ENCODE measurements at regions not wholly inside any gene's neighbourhood (a gene's known extent, or its start where the extent isn't known, plus 50 kb on each side); places are given as distances from the start of the nearest gene placed in this dataset.
"Not testable (repeated sequence)": the region's sequence is repeated elsewhere in the genome, so short reads cannot be mapped to it uniquely, and the experiment has no call there.

DNA sequence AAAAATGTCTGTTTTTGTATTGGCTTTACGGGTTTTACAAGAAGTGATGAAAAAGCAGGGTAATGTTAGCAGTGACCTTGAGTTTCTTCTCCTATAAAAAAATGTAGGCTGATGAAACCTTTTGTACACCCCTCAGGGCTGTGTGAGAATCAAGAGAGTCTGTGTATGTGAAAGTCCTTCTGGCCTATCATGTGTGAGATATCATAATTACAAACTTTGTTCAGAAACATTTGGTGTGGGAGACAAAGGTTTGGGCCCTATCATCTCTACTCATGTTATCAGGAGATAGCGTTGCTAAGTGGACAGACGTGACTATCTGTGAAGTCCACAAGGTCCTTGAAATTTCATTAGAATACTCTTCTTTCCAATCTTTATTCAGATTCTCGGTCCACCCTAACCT, 170.6 kb upstream of the HAND2 start:
- no peak for DNase-seq (ENCODE audit: low spot score)

DNA sequence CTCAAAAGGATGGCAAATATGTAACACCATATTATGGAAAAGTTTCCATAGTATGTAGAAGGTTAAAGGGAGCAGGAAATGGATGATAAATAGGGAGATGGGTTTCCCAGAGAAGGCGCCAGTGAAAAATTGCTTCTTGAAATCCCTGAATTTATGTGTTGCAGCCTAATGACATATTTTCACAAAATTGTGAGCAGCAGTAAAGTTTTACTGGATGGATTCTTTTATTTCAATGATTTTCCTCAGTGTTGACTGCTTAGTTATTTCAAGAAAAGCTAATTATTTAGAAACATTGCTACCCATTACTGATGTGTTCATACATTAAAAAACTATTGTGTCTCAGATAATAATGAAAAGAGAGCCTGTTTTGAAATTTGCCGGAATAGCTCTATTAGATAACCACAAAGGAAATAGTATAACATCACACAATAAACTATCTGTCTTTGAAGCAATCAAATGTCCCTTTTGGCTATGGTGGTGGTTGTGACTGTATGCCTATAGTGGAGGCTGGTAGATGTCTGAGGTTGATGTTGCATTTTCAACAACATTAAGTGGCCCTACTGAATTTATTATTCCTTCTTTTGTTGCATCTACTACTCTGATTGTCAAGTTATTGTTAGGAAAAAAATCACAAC, 169.9 kb upstream of the HAND2 start:
- DNase-seq (ENCODE audit: low spot score): no peak

DNA sequence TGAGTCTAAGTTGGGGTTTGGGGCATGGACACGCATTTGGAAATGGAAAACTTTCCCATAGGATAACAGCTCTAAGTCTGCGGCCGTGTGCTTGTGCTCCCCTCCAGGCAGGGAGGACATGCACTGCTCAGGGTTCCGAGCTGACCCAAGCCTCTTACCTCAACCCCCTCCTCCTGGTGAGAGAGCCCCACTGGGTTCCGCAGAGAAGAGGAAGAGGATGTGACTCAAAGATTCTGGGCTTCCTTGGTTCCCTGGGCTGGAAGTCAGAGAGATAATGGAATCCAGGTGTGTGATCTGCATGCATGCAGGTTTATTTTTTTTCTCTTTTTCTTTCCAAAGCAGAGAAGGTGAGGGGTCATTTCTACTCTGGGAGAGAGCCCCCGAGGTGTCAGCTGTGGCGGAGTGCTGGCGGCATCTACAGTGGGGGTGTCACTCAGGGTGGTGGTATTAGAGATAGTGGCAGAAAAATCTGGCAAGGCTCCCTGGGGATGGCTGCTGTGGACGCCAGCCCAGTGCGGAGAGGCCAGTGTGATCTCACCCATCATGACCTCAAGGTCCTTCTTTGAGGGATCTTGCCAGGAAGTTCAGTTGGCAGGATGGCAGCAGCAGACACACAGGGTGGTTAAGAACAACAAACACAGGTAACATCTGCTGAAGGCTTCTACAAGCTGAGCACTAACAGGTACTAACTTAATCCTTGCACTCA, 168.7 kb upstream of the HAND2 start:
- DNase-seq (ENCODE audit: low spot score): no peak

DNA sequence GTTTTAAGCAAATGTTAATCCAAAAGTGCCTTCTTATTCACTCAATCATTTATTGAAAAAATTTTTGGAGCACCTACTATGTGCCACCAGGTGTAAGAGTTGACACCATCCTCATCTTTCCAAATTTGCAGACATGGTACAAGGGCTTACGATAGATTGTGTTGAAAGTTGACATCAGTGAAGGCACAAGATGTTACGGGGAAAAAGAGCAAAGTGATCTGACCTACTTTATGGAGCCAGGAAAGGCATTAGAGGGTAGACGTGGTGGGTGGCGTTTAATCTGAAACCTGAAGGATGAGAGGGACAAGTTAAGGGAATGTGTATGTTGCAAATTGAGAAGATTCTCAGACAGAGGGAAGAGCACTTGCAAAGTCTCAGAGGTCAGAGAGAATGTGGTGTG, 167.8 kb upstream of the HAND2 start:
- DNase-seq (ENCODE audit: low spot score): no peak

DNA sequence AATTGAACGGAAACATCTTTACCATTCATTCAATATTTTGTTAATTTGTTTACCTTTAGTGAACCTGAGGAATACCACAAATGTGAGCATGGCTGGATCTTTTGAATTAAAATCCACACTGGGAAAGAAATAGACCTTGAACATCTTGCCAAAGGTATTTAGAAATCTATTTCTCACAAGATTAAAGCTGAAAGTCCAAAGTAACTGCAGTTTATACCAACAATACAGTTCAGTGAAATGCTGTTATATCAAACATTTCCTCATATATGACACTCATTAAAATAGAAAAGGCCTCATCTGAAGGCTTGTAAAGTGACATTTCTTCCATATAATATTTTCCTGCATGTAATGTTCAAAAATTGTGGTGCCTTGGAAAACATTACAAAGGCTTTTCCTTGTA, 166.5 kb upstream of the HAND2 start:
- DNase-seq (ENCODE audit: low spot score): no peak

DNA sequence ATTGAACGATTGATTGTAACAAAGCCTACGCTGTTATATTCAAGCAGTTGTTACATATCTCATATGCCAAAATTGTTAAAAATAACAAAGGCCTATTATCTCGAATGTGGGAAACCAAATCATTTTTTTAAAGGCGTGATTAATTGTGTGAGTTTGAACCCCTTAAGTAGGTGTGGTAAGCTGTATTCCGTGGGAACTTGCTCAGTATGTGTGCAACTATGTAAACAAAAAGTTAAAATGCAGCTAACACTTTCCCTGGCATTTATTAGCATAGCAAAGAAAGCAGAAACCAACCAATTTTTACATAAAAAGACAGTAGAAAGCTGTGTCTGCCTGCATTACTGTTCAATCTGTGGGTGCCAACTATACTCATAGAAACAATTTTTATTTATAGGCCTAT, 166.0 kb upstream of the HAND2 start:
- no peak for DNase-seq (ENCODE audit: low spot score)

DNA sequence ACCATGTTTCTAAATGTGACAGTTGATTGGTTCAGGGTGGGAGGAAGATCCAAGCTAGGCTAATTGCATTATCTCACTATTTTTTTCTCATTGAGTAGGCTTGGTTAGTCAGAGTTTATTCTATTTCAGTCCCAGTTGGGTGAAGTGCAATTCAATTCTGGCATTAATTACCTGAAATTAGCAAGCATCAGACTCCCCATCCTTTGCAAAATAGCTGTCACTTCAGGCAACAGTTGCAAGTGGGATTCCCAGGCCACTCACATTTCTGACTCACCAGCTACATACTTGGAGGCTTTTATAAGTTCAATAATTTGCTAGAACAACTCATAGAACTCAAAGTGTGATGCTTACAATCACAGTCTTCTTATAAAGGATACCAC, 155.8 kb upstream of the HAND2 start:
- no peak for DNase-seq (ENCODE audit: low spot score)

DNA sequence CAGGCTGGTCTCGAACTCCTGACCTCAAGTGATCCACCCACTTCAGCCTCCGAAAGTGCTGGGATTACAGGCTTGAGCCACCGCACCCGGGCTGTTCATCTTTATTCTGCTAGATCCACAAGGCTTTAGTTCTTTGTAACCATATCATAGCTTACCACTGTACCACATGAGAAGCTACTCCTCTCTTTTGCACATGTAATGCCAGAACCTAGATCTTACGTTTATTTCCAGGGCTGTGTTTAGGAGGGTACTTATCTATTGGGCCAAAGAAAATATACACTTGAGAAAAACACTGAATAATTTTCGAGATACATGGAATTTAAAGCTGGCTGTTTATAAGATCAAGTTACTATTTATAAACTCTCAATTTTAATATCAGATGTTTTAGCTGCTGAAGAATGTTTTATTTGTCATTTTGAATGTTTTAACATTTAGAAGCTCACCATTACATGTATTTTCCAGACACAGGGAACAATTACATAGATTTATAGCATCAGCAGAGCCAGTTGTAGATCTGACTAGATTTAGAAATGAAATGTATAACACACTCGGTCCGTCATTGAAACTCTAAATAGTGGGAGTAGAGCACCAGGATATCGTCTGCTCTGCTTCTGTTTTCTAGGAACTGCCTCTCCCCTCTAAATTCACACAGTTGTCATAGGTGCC, 155.3 kb upstream of the HAND2 start:
- no peak for DNase-seq (ENCODE audit: low spot score)

DNA sequence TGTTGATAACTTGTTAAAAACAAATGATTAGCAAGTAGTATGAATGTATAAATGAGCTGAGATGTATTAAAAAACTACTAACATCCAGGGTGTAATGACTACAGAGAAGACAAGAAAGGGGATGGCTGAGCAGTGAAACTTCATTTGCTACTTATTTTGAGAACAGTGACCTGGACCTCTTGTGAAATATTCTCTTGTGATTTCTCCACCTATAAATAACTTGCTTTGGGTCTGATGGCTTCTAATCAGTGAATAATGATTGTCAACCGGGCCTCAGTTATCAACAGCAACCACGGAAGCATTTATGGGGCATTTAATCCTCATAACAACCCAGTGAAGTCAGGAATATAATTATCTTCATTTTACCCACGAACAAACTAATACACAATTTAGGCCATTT, 154.2 kb upstream of the HAND2 start:
- no peak for DNase-seq (ENCODE audit: low spot score)

DNA sequence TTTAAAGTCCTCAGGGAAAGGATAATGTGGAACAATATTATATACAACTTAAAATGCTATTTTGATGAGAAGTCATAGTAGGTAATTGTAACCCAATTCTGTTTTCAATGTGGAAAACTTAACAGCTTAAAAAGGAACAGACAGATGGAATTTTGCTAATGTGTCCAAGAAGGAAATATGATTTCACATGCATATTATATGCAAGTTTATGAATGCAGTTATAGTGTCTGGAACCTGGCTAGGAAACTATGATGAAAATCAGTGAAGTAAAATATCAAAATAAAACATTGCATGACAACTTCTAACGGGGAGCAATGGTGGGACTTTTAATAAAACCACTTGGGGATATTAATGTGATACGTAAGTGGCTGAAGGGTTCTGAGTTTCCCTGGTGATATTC, 152.6 kb upstream of the HAND2 start:
- DNase-seq (ENCODE audit: low spot score): no peak

DNA sequence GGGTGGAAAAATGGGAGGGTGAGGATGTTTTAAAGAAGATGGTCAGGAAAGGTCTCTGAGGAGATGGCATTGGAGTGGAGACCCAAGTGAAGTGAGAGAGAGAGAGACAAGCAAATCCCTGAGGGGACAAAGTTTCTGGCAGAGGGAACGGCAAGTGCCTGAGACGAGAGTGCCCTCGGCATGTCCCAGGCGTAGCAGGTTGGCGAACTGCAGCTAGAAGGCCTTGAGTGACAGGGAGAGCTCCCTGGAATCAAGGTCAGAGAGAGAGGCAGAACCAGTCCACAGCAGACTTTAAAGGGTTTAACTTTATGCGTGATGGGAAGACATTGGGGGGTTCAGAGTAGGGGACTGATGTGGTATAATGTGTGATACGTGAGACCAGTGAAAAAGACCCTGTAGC, 150.2 kb upstream of the HAND2 start:
- no peak for DNase-seq (ENCODE audit: low spot score)

DNA sequence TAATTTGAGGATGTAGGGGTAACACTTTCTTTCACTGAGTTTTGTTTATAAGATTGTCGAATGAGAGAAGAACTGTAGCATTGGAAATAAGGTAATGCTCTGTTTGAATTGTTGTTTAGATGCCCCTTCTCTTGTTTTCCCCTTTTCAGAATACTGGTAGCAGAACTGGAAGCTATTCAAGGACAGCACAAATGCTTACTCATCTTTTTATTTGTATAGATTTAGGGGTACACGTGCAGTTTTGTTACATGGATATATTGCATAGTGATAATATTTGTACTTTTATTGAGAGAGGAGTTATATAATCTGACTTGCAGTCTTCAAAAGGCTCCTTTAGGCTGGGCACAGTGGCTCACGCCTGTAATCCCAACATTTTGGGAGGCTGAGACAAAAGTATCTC, 145.4 kb upstream of the HAND2 start:
- DNase-seq (ENCODE audit: low spot score): no peak

DNA sequence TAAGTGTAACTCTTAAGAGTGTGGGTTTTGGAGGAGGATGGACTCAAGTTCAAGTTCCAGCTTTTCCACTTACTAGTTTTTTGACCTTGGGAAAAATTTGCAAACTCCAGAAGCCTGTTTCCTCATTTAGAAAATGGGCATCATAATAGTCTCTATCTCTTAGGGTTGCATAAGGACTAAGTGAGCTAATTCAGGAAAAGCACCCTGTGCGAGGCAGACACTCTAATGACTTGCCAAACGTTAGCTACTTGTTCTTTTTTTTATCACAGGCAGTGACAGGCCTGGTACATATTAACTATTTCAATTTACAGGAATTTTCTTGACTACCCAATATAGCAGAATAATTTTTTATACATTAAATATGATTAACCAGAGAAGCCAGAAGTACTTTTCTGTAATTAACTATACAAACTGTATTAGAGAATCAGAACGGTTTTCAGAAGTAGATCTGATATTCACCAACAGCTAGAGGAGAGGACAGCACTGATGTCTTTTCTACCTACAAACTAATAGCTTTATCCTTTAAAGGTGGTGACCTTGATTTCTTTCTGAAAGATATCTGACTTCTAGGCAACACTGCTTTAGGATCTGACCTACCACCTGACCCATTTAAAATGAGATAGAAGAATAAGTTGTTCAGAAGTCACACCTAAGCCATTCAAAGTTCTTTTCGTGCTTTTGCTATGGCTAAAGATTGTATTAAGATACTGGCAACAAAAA, 139.6 kb upstream of the HAND2 start:
- DNase-seq (ENCODE audit: low spot score): no peak

DNA sequence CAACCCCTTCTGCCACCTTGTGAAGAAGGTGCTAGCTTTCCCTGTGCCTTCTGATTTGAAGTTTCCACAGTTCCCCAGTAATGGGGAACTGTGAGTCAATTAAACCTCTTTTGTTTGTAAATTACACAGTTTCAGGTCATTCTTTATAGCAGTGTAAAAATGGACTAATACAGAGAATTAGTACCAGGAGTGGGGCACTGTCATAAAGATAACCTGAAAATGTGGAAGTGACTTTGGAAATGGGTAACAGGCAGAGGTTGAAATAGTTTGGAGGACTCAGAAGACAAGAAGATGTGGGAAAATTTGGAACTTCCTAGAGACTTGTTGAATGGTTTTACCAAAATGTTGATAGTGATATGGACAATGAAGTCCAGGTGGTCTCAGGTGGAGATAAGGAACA, 131.0 kb upstream of the HAND2 start:
- no peak for DNase-seq (ENCODE audit: low spot score)

DNA sequence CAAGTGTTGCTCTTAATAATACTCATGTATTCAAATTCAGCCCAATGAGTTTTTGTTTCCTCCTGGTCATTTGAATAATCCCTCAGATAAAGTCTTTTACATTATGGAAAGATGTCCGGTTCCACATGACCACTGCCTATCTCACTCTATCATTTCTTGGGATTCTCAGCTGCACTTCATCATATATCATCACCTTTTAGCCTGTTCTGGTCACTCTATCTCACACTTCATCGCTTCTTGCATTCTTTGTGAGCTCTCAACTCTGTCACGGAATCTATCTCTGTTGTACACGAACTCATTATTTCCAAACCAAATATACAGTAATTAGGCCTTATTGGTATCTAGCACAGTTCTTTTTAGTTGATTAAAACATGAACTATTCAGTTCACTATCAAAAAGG, 126.9 kb upstream of the HAND2 start:
- no peak for DNase-seq (ENCODE audit: low spot score)

DNA sequence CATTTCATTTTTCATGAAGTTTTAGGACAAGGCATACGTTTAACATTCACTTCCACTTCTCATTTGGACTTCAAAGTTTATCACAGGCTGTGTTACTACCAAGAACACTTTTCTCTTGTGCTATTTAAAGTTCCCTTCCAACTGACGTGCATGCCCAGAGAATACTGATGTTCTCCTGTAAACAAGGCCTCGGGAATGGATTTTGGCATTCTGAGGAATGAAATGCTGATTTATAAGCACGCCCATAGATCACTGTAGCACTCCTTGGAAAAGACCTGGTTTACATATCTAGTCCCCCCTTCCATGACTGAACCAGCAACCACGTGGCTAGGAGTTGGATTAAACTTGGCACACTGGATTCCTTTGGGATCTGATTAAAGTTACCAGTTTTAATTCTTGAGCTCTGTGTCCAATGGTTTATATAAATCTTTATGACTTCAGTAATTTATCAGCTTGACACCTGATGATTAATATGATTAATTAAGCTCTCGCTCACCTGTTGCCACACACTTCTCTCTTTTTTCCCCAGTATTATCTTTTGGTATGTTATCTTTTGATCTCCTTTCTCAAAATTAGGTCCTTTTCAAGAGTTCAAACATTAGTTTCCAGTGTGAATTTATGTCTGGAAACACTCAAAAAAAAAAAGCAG, 122.4 kb upstream of the HAND2 start:
- DNase-seq (ENCODE audit: low spot score): no peak

DNA sequence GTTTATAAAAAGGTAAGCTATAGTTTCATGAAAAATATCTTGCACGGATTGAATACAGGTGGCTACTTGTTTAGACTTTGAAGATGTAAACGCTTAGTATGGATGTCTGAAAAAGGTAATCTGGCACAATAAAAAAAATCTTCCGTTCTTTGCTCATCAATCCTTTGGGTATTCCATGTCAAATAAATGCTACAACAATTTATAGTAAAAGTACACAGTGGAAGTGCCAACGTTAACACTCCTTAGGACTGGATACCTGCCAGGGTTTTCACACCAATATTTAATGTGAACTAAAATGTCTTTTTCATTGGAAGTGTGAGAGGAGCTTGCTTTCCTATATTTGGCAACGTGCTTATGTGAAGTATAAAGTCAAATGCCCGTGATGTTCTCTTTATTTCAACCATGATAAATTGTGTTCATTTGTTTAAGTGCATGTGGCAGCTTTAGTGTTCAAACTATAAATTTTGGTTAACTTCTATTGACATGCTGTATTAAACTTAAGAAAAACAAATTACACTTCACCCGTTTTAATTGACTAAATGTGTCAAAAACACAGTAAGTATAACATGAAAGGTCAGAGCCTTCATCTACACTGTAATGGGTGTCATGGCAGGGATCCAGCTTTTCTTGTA, 121.7 kb upstream of the HAND2 start:
- no peak for DNase-seq (ENCODE audit: low spot score)

DNA sequence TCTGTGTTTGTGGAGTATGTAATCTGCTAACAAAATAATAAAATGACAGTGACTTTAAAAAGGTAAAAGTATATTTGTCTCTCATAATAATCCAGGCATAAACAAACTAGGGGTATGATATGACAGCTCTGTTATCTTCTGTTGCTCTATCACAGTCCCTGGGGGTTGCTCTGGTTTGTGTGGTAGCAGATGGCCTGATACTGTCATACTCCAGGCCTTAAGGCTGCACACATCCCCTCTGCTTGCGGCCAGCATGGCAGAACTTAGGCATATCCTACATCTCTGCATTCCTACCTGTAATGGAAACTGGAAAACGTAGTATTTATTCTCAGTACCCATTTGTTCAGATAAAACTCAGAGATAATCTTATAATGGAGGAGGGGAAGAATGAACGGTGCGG, 117.9 kb upstream of the HAND2 start:
- no peak for DNase-seq (ENCODE audit: low spot score)

DNA sequence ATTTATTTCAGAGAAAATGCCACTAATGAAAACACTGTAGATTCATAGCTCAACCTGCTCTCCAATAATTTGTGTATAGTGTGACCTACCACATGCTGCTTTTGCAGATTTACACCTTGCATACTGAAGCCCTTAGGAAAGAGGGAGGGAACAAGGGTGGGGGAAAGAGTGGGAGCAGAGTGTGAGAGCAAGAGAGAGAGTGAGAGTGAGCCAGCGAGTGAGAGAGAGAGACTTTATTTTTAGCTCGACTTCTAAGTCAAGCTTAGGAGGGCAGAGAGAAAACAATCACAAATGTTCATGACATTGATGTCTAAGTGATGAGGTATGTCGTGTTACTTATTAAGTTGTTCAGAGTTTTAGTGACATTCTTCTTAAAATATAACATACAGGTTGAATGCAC, 112.5 kb upstream of the HAND2 start:
- no peak for DNase-seq (ENCODE audit: low spot score)

DNA sequence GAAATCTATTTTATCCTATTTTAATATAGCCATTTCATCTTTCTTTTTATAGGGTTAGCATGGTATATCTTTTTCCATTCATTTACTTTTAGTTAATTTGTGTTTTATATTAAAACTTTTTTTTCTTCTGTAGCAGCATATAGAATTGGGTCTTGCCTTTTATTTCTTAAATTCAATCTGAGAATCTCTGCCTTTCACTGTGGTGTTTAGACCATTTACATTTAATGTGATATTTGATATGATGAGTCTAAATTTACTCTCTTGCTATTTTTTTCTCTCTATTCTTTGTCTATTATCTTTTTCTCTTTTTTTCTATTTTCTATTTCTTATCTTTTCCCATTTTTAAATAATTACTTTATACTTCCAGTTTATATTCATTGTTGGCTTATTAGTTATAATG, 105.4 kb upstream of the HAND2 start:
- DNase-seq (ENCODE audit: low spot score): no peak

DNA sequence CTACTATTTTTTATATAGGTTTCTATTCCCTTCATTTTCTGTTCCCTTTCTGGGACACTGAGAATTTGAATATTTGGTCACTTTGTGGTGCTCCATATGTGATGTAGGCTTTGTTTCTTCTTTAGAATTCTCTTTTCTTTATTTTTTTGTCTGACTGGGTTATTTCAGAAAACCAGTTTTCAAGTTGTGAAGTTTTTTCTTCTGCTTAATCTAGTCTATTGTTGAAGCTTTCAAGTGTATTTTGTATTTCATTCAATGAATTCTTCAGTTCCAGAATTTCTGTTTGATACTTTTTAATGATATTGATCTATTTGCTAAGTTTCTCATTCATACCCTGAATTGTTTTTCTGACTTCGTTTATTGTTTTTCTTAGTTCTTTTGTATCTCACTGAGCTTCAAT, 96.2 kb upstream of the HAND2 start:
- DNase-seq (ENCODE audit: low spot score): no peak

DNA sequence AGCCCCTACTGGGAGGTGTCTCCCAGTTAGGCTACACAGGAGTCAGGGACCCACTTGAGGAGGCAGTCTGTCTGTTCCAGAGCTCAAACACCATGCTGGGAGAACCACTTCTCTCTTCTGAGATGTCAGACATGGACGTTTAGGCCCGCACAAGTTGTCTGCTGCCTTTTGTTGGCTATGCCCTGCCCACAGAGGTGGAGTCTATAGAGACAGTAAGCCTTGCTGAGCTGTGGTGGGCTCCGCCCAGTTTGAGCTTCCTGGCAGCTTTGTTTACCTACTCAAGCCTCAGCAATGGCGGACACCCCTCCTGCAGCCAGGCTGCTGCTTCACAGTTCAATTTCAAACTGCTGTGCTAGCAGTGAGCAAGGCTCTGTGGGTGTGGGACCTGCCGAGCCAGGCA, 88.6 kb upstream of the HAND2 start:
- DNase-seq (ENCODE audit: low spot score): not testable (repeated sequence)
